K562 (cell line): ENCODE measurements at regions not wholly inside any gene's neighbourhood (a gene's known extent, or its start where the extent isn't known, plus 50 kb on each side); places are given as distances from the start of the nearest gene placed in this dataset.
"Not testable (repeated sequence)": the region's sequence is repeated elsewhere in the genome, so short reads cannot be mapped to it uniquely, and the experiment has no call there.

ENCODE experiments used
- BRCA1 ChIP-seq, 2 experiments: fragments of 450-650 bp in 1 of 2; sonication (generic) in 1 of 2; formaldehyde crosslinking in 1 of 2; IDR thresholded peaks; 2 replicates each; pipeline versions ENCODE4 v1.5.0 to v1.6.1; 2017 to 2020; ENCODE audit warnings: mild to moderate bottlenecking in 1 of 2, missing genetic modification reagents in 1 of 2
- CBX1 ChIP-seq: sonication (generic); IDR thresholded peaks from 2 replicates; pipeline ENCODE4 v1.6.1; 2016; ENCODE audit warnings: antibody characterized with exemption, low read depth, mild to moderate bottlenecking
- E2F1 ChIP-seq: sonication (generic); formaldehyde crosslinking; IDR thresholded peaks from 2 replicates; pipeline ENCODE4 v1.8.1; 2023; ENCODE audit warnings: mild to moderate bottlenecking, missing genetic modification reagents, moderate library complexity
- EP300 ChIP-seq: IDR thresholded peaks from 2 replicates; pipeline ENCODE4 v1.6.1; 2012; ENCODE audit warnings: low read length, improper control_type of control experiment
- MAFK ChIP-seq: IDR thresholded peaks from 2 replicates; pipeline ENCODE4 v1.6.1; 2011; ENCODE audit warnings: low read length, improper control_type of control experiment
- MAZ ChIP-seq, 2 experiments: fragments of 450-650 bp in 1 of 2; sonication (generic) in 1 of 2; formaldehyde crosslinking; IDR thresholded peaks in 1 of 2; conservative IDR thresholded peaks in 1 of 2; 2 replicates each; pipeline versions ENCODE4 v1.4.0 to v1.5.0; 2020; ENCODE audit warnings: mild to moderate bottlenecking in 1 of 2, missing genetic modification reagents in 1 of 2
- NONO ChIP-seq, 2 experiments: fragments of 200-400 bp in 1 of 2; fragments of 450-650 bp in 1 of 2; formaldehyde crosslinking in 1 of 2; IDR thresholded peaks; 2 replicates each; pipeline ENCODE4 v1.6.1; 2017; ENCODE audit warnings: low read depth in 2 of 2, mild to moderate bottlenecking in 2 of 2, moderate library complexity in 2 of 2, low read length in 1 of 2
- SNRNP70 ChIP-seq: fragments of 200-400 bp; formaldehyde crosslinking; optimal IDR thresholded peaks from 2 replicates; pipeline ENCODE3; 2017; ENCODE audit warnings: low read depth, low read length
- SP1 ChIP-seq: sonication (generic); formaldehyde crosslinking; IDR thresholded peaks from 2 replicates; pipeline ENCODE4 v1.8.1; 2022; ENCODE audit warnings: mild to moderate bottlenecking, missing genetic modification reagents
- ZNF592 ChIP-seq: fragments of 450-650 bp; IDR thresholded peaks from 2 replicates; pipeline ENCODE4 v1.6.1; 2017; ENCODE audit warnings: antibody characterized with exemption, mild to moderate bottlenecking
- TF ChIP-seq, protein P1 (sequence below): fragments of 200-600 bp; sonication (generic); IDR thresholded peaks from one replicate; pipeline ENCODE4 v1.6.1; 2012; ENCODE audit warnings: mild to moderate bottlenecking, low read depth, low read length, inconsistent platforms
- TF ChIP-seq, protein P2 (sequence below), 3 experiments: IDR thresholded peaks in 2 of 3; conservative IDR thresholded peaks in 1 of 3; 2 replicates each; pipeline ENCODE4 v1.5.1; 2011 to 2012; ENCODE audit warnings: low read length in 3 of 3, mild to moderate bottlenecking in 3 of 3, control low read depth in 2 of 3, improper control_type of control experiment in 1 of 3, inconsistent platforms in 1 of 3, low read depth in 1 of 3, mixed read lengths in 1 of 3, moderate library complexity in 1 of 3; ENCODE audit not compliant: insufficient read depth in 2 of 3

GRCh38 chr1:148687376-148687775 lies 61.2 kb upstream of the NUDT4B start:
- TF ChIP-seq BRCA1 (IDR thresholded peaks at IDR 0.05); BRCA1 (CRISPR knock-in tag; IDR thresholded peaks at IDR 0.05); MAFK; MAZ (CRISPR knock-in tag; conservative IDR thresholded peaks at IDR 0.05 in 1 of 2, IDR thresholded peaks at IDR 0.05 in 1 of 2); EP300; SP1 (CRISPR knock-in tag); NONO (IDR thresholded peaks at IDR 0.05; ENCODE audit: low read depth in 2 of 2, low read length in 1 of 2); SNRNP70; E2F1; ZNF592; CBX1: not testable (repeated sequence)
- TF ChIP-seq, protein P1, sequence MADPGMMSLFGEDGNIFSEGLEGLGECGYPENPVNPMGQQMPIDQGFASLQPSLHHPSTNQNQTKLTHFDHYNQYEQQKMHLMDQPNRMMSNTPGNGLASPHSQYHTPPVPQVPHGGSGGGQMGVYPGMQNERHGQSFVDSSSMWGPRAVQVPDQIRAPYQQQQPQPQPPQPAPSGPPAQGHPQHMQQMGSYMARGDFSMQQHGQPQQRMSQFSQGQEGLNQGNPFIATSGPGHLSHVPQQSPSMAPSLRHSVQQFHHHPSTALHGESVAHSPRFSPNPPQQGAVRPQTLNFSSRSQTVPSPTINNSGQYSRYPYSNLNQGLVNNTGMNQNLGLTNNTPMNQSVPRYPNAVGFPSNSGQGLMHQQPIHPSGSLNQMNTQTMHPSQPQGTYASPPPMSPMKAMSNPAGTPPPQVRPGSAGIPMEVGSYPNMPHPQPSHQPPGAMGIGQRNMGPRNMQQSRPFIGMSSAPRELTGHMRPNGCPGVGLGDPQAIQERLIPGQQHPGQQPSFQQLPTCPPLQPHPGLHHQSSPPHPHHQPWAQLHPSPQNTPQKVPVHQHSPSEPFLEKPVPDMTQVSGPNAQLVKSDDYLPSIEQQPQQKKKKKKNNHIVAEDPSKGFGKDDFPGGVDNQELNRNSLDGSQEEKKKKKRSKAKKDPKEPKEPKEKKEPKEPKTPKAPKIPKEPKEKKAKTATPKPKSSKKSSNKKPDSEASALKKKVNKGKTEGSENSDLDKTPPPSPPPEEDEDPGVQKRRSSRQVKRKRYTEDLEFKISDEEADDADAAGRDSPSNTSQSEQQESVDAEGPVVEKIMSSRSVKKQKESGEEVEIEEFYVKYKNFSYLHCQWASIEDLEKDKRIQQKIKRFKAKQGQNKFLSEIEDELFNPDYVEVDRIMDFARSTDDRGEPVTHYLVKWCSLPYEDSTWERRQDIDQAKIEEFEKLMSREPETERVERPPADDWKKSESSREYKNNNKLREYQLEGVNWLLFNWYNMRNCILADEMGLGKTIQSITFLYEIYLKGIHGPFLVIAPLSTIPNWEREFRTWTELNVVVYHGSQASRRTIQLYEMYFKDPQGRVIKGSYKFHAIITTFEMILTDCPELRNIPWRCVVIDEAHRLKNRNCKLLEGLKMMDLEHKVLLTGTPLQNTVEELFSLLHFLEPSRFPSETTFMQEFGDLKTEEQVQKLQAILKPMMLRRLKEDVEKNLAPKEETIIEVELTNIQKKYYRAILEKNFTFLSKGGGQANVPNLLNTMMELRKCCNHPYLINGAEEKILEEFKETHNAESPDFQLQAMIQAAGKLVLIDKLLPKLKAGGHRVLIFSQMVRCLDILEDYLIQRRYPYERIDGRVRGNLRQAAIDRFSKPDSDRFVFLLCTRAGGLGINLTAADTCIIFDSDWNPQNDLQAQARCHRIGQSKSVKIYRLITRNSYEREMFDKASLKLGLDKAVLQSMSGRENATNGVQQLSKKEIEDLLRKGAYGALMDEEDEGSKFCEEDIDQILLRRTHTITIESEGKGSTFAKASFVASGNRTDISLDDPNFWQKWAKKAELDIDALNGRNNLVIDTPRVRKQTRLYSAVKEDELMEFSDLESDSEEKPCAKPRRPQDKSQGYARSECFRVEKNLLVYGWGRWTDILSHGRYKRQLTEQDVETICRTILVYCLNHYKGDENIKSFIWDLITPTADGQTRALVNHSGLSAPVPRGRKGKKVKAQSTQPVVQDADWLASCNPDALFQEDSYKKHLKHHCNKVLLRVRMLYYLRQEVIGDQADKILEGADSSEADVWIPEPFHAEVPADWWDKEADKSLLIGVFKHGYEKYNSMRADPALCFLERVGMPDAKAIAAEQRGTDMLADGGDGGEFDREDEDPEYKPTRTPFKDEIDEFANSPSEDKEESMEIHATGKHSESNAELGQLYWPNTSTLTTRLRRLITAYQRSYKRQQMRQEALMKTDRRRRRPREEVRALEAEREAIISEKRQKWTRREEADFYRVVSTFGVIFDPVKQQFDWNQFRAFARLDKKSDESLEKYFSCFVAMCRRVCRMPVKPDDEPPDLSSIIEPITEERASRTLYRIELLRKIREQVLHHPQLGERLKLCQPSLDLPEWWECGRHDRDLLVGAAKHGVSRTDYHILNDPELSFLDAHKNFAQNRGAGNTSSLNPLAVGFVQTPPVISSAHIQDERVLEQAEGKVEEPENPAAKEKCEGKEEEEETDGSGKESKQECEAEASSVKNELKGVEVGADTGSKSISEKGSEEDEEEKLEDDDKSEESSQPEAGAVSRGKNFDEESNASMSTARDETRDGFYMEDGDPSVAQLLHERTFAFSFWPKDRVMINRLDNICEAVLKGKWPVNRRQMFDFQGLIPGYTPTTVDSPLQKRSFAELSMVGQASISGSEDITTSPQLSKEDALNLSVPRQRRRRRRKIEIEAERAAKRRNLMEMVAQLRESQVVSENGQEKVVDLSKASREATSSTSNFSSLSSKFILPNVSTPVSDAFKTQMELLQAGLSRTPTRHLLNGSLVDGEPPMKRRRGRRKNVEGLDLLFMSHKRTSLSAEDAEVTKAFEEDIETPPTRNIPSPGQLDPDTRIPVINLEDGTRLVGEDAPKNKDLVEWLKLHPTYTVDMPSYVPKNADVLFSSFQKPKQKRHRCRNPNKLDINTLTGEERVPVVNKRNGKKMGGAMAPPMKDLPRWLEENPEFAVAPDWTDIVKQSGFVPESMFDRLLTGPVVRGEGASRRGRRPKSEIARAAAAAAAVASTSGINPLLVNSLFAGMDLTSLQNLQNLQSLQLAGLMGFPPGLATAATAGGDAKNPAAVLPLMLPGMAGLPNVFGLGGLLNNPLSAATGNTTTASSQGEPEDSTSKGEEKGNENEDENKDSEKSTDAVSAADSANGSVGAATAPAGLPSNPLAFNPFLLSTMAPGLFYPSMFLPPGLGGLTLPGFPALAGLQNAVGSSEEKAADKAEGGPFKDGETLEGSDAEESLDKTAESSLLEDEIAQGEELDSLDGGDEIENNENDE = not testable (repeated sequence)
- TF ChIP-seq, protein P2, sequence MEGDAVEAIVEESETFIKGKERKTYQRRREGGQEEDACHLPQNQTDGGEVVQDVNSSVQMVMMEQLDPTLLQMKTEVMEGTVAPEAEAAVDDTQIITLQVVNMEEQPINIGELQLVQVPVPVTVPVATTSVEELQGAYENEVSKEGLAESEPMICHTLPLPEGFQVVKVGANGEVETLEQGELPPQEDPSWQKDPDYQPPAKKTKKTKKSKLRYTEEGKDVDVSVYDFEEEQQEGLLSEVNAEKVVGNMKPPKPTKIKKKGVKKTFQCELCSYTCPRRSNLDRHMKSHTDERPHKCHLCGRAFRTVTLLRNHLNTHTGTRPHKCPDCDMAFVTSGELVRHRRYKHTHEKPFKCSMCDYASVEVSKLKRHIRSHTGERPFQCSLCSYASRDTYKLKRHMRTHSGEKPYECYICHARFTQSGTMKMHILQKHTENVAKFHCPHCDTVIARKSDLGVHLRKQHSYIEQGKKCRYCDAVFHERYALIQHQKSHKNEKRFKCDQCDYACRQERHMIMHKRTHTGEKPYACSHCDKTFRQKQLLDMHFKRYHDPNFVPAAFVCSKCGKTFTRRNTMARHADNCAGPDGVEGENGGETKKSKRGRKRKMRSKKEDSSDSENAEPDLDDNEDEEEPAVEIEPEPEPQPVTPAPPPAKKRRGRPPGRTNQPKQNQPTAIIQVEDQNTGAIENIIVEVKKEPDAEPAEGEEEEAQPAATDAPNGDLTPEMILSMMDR (IDR thresholded peaks at IDR 0.05 in 2 of 3, conservative IDR thresholded peaks at IDR 0.05 in 1 of 3; ENCODE audit: insufficient read depth in 2 of 3, low read depth in 1 of 3, low read length in 3 of 3) = not testable (repeated sequence)
